ENCODE measurements at regions not wholly inside any gene's neighbourhood (a gene's known extent, or its start where the extent isn't known, plus 50 kb on each side); places are given as distances from the start of the nearest gene placed in this dataset.

DNA sequence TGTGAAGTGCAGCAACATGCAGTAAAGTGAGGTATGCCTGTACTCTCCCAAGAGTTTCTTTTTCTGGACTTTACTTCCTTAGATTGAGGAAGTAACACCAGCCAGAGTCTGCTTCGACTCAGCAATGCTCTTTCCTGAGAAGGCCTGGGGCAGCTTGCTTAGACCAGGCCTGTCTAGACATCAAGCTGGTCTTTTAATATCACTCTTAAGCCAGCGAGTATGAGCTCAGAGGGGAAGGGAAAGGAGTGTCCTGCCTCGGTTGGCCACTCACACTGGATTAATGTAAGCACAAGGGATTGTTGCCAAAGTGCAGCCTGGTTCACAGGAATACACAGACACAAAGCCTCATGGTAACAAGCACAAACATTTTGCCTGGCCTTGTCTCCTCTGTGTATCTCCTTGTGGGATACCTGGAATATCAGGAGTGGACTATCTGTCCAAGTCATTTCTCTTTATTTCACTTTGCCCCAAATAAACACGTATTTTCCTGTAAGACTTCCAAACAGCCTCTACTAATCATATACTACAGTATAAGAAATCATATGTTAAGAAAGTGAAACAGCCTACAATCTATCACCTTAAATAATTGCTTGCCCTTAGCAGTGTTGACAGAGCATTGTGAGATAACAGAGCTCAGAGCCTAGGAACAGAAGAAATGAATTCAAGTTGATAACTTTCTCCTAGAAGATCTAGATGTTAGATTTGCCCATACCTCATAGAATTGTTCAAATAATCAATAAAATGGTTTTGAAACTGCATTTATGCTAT, 121.2 kb upstream of the DAAM1 start:
- TF ChIP-seq POLR2A (IDR thresholded peaks at IDR 0.05), result no peak
- TF ChIP-seq, protein P1, sequence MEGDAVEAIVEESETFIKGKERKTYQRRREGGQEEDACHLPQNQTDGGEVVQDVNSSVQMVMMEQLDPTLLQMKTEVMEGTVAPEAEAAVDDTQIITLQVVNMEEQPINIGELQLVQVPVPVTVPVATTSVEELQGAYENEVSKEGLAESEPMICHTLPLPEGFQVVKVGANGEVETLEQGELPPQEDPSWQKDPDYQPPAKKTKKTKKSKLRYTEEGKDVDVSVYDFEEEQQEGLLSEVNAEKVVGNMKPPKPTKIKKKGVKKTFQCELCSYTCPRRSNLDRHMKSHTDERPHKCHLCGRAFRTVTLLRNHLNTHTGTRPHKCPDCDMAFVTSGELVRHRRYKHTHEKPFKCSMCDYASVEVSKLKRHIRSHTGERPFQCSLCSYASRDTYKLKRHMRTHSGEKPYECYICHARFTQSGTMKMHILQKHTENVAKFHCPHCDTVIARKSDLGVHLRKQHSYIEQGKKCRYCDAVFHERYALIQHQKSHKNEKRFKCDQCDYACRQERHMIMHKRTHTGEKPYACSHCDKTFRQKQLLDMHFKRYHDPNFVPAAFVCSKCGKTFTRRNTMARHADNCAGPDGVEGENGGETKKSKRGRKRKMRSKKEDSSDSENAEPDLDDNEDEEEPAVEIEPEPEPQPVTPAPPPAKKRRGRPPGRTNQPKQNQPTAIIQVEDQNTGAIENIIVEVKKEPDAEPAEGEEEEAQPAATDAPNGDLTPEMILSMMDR (IDR thresholded peaks at IDR 0.05), result no peak
